ENCODE measurements at regions not wholly inside any gene's neighbourhood (a gene's known extent, or its start where the extent isn't known, plus 50 kb on each side); places are given as distances from the start of the nearest gene placed in this dataset.
"Not testable (repeated sequence)": the region's sequence is repeated elsewhere in the genome, so short reads cannot be mapped to it uniquely, and the experiment has no call there.

- no peak for DNase-seq
Measured at GRCh38 chr7:97381815-97382554, 264.5 kb downstream of the SDHAF3 start.

- DNase-seq, result no peak
Measured at GRCh38 chr7:97390052-97390451, 272.6 kb downstream of the SDHAF3 start.

DNA sequence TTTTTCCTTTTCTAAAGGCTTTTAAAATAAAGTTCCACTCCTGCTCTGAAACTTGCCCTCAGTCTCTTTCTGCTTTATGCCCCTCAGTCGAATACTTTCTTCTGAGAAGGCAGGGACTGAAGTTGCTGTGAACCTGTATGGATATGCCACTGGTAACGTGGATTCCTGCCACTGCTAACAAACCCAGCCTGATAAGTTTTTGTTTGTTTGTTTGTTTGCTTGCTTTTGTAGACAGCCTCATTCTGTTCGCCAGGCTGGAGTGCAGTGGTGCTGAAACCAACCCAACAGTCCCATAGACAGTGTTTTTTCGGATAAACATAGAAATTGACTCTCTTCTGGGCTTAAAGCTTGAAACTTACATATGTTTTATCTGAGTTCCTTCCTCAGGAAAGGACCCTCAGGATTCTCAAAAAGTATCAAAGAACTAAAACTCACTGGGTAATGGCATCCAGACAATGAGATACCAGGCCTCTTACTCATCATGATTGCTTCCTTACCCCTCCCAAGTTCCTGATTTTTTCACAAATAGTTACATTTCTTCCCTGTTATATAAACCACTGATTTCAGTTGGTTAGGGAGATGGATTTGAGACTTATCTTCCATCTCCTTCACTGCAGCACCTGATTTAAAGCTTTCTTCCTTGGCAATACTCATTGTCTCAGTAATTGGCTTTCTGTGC is 273.6 kb downstream of the SDHAF3 start:
- no peak for DNase-seq

GRCh38 chr7:97401398-97401797 is 283.9 kb downstream of the SDHAF3 start:
- DNase-seq, result no peak

GRCh38 chr7:97405835-97406234 is 288.3 kb downstream of the SDHAF3 start:
- no peak for DNase-seq

DNA sequence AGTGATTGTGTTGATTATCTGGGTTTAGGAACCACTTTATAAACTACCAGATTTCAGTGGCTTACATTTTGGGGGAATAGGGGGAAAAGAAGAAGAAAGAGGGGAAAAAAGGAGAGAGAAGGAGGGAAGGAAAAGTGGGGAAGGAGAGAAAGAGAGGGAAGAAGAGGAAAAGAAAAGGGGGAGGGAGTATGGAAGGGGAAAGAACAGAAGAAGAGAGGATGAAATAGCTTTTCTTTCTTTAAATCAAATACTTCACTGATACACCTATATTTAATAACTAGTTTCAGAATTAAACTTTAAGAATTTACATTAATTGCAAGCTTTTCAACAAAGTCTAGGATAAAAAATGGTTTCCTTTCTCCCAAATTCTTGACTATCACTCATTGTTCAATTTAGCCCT is 289.6 kb downstream of the SDHAF3 start:
- DNase-seq, result no peak

GRCh38 chr7:97409346-97409745 is 291.8 kb downstream of the SDHAF3 start:
- DNase-seq, result no peak

GRCh38 chr7:97418312-97418711 is 300.8 kb downstream of the SDHAF3 start:
- DNase-seq, result no peak

- no peak for DNase-seq
Measured at GRCh38 chr7:97419898-97420297, 302.4 kb downstream of the SDHAF3 start.

GRCh38 chr7:97421307-97421930 is 303.9 kb downstream of the SDHAF3 start:
- no peak for DNase-seq

DNA sequence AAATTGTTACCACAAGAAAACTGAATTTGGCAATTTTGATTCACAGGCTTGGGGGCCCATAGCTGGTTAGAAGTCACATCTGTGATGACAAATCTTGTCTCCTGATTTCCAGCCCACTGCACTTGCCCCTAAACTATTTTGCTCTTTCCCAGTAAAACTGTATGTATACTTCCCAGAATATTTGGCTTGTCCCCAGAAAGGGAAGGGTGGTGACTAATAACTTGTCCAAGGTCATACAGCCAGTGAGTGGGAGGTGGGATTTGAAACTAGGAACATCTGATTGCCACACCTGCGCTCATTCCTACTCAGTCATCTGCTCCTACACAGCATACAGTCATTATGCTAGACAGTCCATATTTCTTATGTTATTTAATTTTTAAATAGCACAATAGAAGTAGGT is 304.5 kb downstream of the SDHAF3 start:
- no peak for DNase-seq

DNA sequence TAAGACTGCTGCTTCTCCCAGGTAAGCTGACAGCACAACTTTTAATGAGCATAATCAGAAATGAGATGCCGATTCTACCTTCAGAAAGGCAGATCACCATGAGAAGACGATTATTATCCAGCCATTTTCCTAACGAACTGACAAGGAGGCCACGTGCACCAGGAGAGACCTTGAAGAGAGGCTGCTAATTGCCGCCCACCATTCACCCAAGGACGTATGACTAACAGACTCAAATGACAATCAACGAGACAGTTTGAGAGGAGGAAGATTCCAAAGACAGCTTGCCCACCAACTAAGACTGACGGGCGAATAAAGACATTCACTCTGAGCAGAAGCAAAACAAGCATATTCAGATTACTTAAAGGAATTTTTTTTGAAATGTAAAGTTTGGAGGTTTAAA is 301.9 kb upstream of the TAC1 start:
- no peak for DNase-seq

DNA sequence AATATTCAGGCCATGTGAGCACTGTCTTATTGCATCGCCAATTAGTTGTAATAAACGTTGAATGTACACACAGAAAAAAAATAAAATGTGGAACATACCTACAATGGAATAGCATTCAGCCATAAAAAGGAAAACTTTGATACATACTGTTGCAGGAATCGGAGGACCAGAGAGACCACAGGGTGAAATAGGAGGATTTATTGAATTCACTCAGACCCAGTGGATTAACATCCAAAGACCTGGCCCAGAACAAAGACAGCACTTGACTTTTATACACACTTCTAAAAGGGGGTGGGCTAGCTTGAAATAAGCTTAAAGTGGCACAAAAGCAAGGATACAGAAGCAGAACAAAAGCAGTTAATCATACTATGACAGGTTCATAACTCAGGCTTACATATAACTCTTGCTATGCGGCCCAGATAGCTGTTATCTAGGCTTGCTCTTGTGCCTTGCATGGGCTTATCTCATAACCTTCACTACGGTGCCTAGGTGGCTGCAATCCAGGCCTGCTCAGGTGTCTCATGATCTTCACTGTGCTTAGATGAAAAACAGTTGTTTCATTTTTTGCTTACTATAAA is 292.2 kb upstream of the TAC1 start:
- DNase-seq, result no peak

DNA sequence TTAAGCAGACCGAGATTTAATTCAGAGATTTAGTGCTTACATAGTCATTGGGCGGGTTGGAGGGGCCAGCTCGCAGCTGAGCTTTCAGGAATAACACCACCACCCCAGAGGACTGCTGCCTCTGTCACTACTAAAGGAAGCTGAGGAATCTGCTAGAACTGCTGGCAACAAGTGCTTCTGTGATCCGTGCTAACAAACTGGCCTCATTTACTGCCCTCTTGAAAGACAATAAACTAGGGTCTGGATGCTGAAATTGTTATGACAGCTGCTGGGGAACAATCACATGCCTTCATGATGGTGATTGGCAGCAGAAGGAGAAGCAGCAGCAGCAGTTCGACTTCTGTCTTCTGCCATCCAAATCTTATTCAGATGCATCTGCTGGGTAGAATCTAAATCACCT is 285.5 kb upstream of the TAC1 start:
- no peak for DNase-seq

- not testable (repeated sequence) for DNase-seq
Measured at GRCh38 chr7:97449448-97449847, 282.4 kb upstream of the TAC1 start.

DNA sequence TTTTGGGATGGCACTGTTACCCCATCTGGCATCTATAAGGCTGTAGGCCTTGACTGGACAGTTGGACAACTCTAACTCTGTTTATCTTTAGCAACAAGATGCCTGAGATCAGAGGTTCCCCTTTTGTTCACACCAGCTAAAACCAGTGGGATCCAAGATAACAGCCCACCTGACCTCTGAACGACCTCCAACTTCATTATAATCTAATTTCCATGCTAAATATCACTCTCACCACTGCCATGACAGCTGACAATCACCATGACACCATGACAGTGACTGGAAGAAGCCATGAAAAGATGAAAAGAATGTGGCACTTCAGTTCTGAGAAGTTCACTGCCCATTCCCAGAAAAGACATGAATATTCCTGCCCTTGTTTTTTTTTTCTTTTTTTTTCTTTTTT is 281.4 kb upstream of the TAC1 start:
- no peak for DNase-seq

- no peak for DNase-seq
Measured at GRCh38 chr7:97454636-97455035, 277.2 kb upstream of the TAC1 start.

DNA sequence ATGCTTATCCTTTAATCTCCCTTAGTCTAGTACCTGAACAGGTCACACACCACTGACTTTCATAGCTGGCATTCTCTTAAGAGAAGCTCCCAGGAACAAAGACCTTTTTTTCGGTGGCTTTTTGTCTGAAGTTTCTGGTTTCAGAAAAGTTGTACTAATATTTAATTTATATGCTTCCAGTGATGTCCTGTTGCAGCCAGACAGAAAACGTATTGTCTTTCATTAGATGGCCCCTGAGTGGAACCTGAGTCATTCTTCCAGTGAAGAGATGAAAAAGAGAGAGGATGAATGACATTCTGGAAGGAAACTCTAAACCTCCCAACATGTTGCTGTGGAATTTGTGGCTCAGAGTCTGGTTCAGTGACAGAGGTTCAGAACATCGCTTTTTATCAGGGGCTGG is 274.8 kb upstream of the TAC1 start:
- DNase-seq, result no peak

GRCh38 chr7:97460433-97460832 is 271.5 kb upstream of the TAC1 start:
- DNase-seq, result no peak

DNA sequence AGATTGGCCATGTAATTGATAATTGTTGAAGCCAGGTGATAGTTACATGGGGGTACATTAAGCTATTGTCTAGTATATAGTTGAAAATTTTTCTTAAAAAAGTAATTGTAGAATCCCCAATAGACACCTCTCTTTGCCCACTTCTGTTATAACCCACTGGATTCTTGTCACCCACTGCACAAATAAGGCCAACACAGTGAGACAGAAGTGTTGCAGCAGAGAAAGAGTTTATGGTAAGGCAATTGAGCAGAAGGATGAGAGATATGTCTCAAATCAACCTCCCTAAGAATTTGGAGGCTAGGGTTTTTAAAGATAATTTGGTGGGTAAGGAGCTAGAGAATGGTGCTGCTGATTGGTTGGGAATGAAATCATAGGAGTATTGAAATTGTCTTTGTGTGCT is 270.3 kb upstream of the TAC1 start:
- no peak for DNase-seq

DNA sequence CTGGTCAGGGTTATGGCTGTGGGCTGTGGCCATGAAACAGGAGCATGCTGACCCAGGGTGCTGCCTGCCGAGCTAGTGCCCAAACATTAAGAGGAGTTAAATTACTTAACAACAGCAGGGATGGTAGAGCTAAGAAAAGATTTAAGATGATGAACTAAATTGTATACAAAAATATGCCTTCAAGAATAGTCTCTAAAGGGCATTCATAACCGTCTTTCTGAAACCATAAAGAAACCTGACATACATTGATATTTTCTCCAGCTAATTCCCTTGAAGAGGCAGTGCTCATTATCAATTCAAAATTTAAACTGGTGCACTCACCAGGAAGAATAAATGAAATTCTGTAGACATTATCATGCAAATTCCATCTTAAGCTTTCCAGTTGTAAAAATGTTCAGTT is 265.8 kb upstream of the TAC1 start:
- DNase-seq, result no peak

DNA sequence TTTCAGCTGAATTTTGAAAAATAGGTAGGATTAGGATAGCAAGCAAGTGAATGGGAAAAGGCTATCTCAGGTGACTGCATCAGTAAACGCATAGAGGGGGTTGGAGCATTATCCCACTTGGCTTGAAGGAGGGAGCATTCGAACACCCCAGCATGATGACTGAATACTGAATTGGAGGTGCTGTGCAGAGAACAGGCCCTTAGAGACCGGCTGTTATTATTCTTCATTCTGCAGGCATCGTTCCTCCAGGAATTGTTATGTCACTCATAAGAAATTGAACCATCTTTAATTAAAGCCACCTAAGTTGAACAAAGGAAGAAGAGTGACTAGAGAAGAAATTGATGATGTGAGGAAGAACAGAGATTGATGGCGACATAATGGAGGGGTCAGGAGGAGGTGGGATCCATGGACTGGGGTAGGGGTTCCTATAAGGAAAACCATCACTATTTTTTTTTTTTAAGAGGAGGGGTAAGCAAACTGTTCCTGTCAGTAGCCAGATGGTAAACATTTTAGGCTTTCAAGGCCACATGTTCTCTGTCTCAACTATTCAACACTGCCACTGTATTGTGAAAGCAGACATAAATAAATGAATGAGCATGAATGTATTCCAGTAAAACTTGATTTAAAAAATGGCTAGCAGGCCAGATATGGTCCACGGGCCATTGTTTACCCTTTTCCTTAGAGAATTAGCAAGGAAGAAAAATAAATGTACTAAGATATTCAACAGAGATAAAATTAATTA is 264.7 kb upstream of the TAC1 start:
- no peak for DNase-seq

GRCh38 chr7:97468493-97468892 is 263.4 kb upstream of the TAC1 start:
- DNase-seq, result no peak
